Lower leg skin (tissue), 3 donors: ENCODE measurements at regions not wholly inside any gene's neighbourhood (a gene's known extent, or its start where the extent isn't known, plus 50 kb on each side); places are given as distances from the start of the nearest gene placed in this dataset.

ENCODE experiments used
- POLR2A ChIP-seq, 2 donors: fragments of 450-650 bp; IDR thresholded peaks; one replicate each; pipeline ENCODE4 v1.6.1; 2016 to 2017; ENCODE audit warnings: antibody characterized with exemption in 2 of 2, mild to moderate bottlenecking in 1 of 2, moderate library complexity in 1 of 2
- TF ChIP-seq, protein P1 (sequence below), 3 donors: fragments of 450-650 bp; IDR thresholded peaks; one replicate each; pipeline ENCODE4 v1.5.1; 2016; ENCODE audit warnings: antibody characterized with exemption in 3 of 3, mild to moderate bottlenecking in 3 of 3, moderate library complexity in 2 of 3

DNA sequence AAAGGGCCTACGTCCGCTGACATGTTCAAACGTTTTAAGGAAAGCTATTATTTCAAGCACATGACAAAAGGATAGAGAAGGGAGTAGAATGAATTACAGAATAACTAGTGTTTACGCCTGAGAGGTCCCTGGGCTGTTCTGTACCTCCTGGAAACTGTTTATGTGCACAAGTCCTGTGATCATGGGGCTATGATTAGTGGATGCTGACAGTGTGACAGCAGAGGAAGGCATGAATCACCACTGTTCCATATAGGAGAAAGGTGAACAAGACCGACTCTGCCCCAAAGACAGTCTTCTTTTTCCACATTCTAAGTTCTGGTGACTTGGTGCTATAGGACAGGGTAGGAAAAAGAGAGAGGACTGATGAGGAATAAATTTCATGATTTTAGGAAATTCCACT, 249.2 kb upstream of the PRDM1 start:
- no peak for TF ChIP-seq POLR2A (IDR thresholded peaks at IDR 0.05)
- TF ChIP-seq, protein P1, sequence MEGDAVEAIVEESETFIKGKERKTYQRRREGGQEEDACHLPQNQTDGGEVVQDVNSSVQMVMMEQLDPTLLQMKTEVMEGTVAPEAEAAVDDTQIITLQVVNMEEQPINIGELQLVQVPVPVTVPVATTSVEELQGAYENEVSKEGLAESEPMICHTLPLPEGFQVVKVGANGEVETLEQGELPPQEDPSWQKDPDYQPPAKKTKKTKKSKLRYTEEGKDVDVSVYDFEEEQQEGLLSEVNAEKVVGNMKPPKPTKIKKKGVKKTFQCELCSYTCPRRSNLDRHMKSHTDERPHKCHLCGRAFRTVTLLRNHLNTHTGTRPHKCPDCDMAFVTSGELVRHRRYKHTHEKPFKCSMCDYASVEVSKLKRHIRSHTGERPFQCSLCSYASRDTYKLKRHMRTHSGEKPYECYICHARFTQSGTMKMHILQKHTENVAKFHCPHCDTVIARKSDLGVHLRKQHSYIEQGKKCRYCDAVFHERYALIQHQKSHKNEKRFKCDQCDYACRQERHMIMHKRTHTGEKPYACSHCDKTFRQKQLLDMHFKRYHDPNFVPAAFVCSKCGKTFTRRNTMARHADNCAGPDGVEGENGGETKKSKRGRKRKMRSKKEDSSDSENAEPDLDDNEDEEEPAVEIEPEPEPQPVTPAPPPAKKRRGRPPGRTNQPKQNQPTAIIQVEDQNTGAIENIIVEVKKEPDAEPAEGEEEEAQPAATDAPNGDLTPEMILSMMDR (IDR thresholded peaks at IDR 0.05) = no peak
